ENCODE measurements at regions not wholly inside any gene's neighbourhood (a gene's known extent, or its start where the extent isn't known, plus 50 kb on each side); places are given as distances from the start of the nearest gene placed in this dataset.

DNA sequence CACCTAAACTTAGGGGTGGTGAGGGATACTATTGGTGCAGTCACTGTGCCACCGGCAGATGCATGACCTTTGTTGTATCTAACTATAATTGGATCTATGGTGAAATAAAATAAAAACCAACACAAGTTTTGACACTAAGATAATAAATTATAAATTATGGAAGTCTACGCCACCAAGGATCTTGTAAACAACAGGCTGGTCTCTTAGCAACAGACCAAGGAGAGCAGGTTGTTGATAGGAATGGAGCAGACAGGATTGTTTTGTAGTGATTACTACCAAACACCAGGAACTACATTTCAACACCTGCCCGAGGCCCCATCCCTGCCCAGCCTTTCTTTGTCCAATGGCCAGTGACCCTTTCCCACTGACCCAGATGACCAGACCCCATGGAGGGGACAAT, 1178.0 kb downstream of the VRK1 start:
- H3K9ac ChIP-seq (ENCODE audit: low read length): no peak overlapping the region
- H3K27ac ChIP-seq (ENCODE audit: low read length): no peak overlapping the region
- H2AFZ ChIP-seq (ENCODE audit: low read depth, low read length): no peak overlapping the region
- H3K9me2 ChIP-seq (ENCODE audit: insufficient read depth, low read length): no peaks in the 10 kb centered on the region
- H3K79me2 ChIP-seq (replicated peaks; ENCODE audit: insufficient read depth, low read length): no peaks in the 10 kb centered on the region
- H3F3A ChIP-seq (ENCODE audit: insufficient read depth, low read length, poor library complexity, severe bottlenecking): no peaks in the 10 kb centered on the region
- no peak for TF ChIP-seq MXI1 (conservative IDR thresholded peaks at IDR 0.05; ENCODE audit: poor library complexity, severe bottlenecking)
- TF ChIP-seq, protein P1, sequence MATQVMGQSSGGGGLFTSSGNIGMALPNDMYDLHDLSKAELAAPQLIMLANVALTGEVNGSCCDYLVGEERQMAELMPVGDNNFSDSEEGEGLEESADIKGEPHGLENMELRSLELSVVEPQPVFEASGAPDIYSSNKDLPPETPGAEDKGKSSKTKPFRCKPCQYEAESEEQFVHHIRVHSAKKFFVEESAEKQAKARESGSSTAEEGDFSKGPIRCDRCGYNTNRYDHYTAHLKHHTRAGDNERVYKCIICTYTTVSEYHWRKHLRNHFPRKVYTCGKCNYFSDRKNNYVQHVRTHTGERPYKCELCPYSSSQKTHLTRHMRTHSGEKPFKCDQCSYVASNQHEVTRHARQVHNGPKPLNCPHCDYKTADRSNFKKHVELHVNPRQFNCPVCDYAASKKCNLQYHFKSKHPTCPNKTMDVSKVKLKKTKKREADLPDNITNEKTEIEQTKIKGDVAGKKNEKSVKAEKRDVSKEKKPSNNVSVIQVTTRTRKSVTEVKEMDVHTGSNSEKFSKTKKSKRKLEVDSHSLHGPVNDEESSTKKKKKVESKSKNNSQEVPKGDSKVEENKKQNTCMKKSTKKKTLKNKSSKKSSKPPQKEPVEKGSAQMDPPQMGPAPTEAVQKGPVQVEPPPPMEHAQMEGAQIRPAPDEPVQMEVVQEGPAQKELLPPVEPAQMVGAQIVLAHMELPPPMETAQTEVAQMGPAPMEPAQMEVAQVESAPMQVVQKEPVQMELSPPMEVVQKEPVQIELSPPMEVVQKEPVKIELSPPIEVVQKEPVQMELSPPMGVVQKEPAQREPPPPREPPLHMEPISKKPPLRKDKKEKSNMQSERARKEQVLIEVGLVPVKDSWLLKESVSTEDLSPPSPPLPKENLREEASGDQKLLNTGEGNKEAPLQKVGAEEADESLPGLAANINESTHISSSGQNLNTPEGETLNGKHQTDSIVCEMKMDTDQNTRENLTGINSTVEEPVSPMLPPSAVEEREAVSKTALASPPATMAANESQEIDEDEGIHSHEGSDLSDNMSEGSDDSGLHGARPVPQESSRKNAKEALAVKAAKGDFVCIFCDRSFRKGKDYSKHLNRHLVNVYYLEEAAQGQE (IDR thresholded peaks at IDR 0.05; ENCODE audit: borderline replicate concordance): no peak
- TF ChIP-seq EP300 (conservative IDR thresholded peaks at IDR 0.05; ENCODE audit: poor library complexity, severe bottlenecking): no peak
- TF ChIP-seq RAD21 (conservative IDR thresholded peaks at IDR 0.05): no peak
- TF ChIP-seq TAF1 (IDR thresholded peaks at IDR 0.05; ENCODE audit: low read depth): no peak
- TF ChIP-seq, protein P2, sequence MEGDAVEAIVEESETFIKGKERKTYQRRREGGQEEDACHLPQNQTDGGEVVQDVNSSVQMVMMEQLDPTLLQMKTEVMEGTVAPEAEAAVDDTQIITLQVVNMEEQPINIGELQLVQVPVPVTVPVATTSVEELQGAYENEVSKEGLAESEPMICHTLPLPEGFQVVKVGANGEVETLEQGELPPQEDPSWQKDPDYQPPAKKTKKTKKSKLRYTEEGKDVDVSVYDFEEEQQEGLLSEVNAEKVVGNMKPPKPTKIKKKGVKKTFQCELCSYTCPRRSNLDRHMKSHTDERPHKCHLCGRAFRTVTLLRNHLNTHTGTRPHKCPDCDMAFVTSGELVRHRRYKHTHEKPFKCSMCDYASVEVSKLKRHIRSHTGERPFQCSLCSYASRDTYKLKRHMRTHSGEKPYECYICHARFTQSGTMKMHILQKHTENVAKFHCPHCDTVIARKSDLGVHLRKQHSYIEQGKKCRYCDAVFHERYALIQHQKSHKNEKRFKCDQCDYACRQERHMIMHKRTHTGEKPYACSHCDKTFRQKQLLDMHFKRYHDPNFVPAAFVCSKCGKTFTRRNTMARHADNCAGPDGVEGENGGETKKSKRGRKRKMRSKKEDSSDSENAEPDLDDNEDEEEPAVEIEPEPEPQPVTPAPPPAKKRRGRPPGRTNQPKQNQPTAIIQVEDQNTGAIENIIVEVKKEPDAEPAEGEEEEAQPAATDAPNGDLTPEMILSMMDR (IDR thresholded peaks at IDR 0.05; ENCODE audit: poor library complexity, severe bottlenecking): no peak
- TF ChIP-seq POLR2AphosphoS5 (IDR thresholded peaks at IDR 0.05): no peak
- TF ChIP-seq SMC3 (conservative IDR thresholded peaks at IDR 0.05; ENCODE audit: poor library complexity): no peak
- no peak for TF ChIP-seq EZH2 (IDR thresholded peaks at IDR 0.05; ENCODE audit: borderline replicate concordance, insufficient read depth, low read length, poor library complexity, severe bottlenecking)
- H3K4me3 ChIP-seq (ENCODE audit: low read length): no peak overlapping the region
- no peaks in the 10 kb centered on the region for H3K27me3 ChIP-seq (ENCODE audit: insufficient read depth, low read depth, low read length)
- no peak overlapping the region for H3K4me2 ChIP-seq (ENCODE audit: low read length)
- no peaks in the 10 kb centered on the region for H4K20me1 ChIP-seq (ENCODE audit: insufficient read depth)
- no peaks in the 10 kb centered on the region for H3K9me3 ChIP-seq (ENCODE audit: low read length)
- H3K36me3 ChIP-seq (ENCODE audit: insufficient read depth, low read length): no peaks in the 10 kb centered on the region

DNA sequence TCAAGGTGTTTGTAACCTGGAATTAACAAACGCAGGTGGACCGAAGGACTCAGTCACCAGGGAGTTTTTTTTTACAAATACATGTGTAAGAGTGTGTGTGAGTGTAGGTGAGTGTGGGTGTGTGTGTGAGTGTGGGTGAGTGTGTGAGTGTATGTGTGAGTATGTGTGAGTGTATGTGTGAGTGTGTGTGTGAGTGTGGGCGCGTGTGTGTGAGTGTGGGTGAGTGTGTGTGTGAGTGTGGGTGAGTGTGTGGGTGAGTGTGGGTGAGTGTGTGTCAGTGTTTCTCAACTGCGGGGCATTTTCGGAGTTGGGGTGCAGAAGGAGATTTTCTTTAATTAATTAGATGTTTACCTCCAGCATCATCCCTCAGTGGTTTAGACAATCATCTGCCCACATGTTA, 1178.8 kb downstream of the VRK1 start:
- no peak overlapping the region for H3K9ac ChIP-seq (ENCODE audit: low read length)
- H3K4me2 ChIP-seq (ENCODE audit: low read length): no peak overlapping the region
- no peaks in the 10 kb centered on the region for H4K20me1 ChIP-seq (ENCODE audit: insufficient read depth)
- TF ChIP-seq, protein P1 (IDR thresholded peaks at IDR 0.05; ENCODE audit: borderline replicate concordance): no peak
- TF ChIP-seq EP300 (conservative IDR thresholded peaks at IDR 0.05; ENCODE audit: poor library complexity, severe bottlenecking) (no peak), RAD21 (conservative IDR thresholded peaks at IDR 0.05) (no peak), TAF1 (IDR thresholded peaks at IDR 0.05; ENCODE audit: low read depth) (no peak), POLR2AphosphoS5 (IDR thresholded peaks at IDR 0.05) (no peak), MXI1 (conservative IDR thresholded peaks at IDR 0.05; ENCODE audit: poor library complexity, severe bottlenecking) (no peak), SMC3 (conservative IDR thresholded peaks at IDR 0.05; ENCODE audit: poor library complexity) (no peak), EZH2 (IDR thresholded peaks at IDR 0.05; ENCODE audit: borderline replicate concordance, insufficient read depth, low read length, poor library complexity, severe bottlenecking) (no peak)
- TF ChIP-seq, protein P2 (IDR thresholded peaks at IDR 0.05; ENCODE audit: poor library complexity, severe bottlenecking): no peak
- H3K9me3 ChIP-seq (ENCODE audit: low read length): no peaks in the 10 kb centered on the region
- no peak overlapping the region for H2AFZ ChIP-seq (ENCODE audit: low read depth, low read length)
- H3K27me3 ChIP-seq (ENCODE audit: insufficient read depth, low read depth, low read length): no peaks in the 10 kb centered on the region
- H3K27ac ChIP-seq (ENCODE audit: low read length): no peak overlapping the region
- no peaks in the 10 kb centered on the region for H3K79me2 ChIP-seq (replicated peaks; ENCODE audit: insufficient read depth, low read length)
- no peak overlapping the region for H3K4me3 ChIP-seq (ENCODE audit: low read length)
- H3K9me2 ChIP-seq (ENCODE audit: insufficient read depth, low read length): no peaks in the 10 kb centered on the region
- no peaks in the 10 kb centered on the region for H3K36me3 ChIP-seq (ENCODE audit: insufficient read depth, low read length)
- no peaks in the 10 kb centered on the region for H3F3A ChIP-seq (ENCODE audit: insufficient read depth, low read length, poor library complexity, severe bottlenecking)

All from neural cell (in vitro differentiated cells).